BE2C (cell line): ENCODE measurements at regions not wholly inside any gene's neighbourhood (a gene's known extent, or its start where the extent isn't known, plus 50 kb on each side); places are given as distances from the start of the nearest gene placed in this dataset.
A peak's percentile ranks its signal among the peaks of the same experiment; 100 is the strongest.

Experiments used
- DNase-seq: peaks from one replicate; pipeline ENCODE4 v3.0.0-alpha.2; 2020
- H3K27me3 ChIP-seq: fragments of 250-450 bp; sonication (Bioruptor Pico); 2 replicates; pipeline ENCODE4 v1.5.1; 2020; ENCODE audit warnings: mild to moderate bottlenecking
- H3K36me3 ChIP-seq: fragments of 250-450 bp; sonication (Bioruptor Pico); 2 replicates; pipeline ENCODE4 v1.5.1; 2020; ENCODE audit warnings: mild to moderate bottlenecking
- H3K4me1 ChIP-seq: fragments of 250-450 bp; sonication (Bioruptor Pico); 2 replicates; pipeline ENCODE4 v1.5.1; 2020
- H3K4me3 ChIP-seq: 2 replicates; pipeline ENCODE4 v1.5.1; 2011; ENCODE audit warnings: low read depth, low read length
- H3K9me3 ChIP-seq: fragments of 250-450 bp; sonication (Bioruptor Pico); 2 replicates; pipeline ENCODE4 v1.5.1; 2020
- CTCF ChIP-seq: IDR thresholded peaks from 2 replicates; pipeline ENCODE4 v1.5.1; 2012; ENCODE audit warnings: mild to moderate bottlenecking, low read depth, low read length

GRCh38 chr9:95679874-95680273, 163.1 kb upstream of the PTCH1 start:
- no peak for TF ChIP-seq CTCF

GRCh38 chr9:95678759-95679158, 162.0 kb upstream of the PTCH1 start:
- H3K36me3 ChIP-seq, result no peaks in the 10 kb centered on the region
- no peak overlapping the region for H3K4me3 ChIP-seq
- no peaks in the 10 kb centered on the region for H3K4me1 ChIP-seq
- no peaks in the 10 kb centered on the region for H3K9me3 ChIP-seq
- no peaks in the 10 kb centered on the region for H3K27me3 ChIP-seq
- peak; percentile 49 for DNase-seq
- no peak for TF ChIP-seq CTCF

More at GRCh38 chr9:95679874-95680273, 163.1 kb upstream of the PTCH1 start:
- Histone ChIP-seq H3K4me1 (no peaks in the 10 kb centered on the region), H3K4me3 (no peak overlapping the region), H3K9me3 (no peaks in the 10 kb centered on the region), H3K27me3 (no peaks in the 10 kb centered on the region), H3K36me3 (no peaks in the 10 kb centered on the region)
- DNase-seq, result no peak

- H3K4me1 ChIP-seq, result peaks cover 4% of the 10 kb centered on the region
- no peaks in the 10 kb centered on the region for H3K9me3 ChIP-seq
- no peak for DNase-seq
- no peaks in the 10 kb centered on the region for H3K36me3 ChIP-seq
- H3K27me3 ChIP-seq, result no peaks in the 10 kb centered on the region
- no peak for TF ChIP-seq CTCF
- no peak overlapping the region for H3K4me3 ChIP-seq
Measured at GRCh38 chr9:95670122-95670521, 153.4 kb upstream of the PTCH1 start.

- H3K27me3 ChIP-seq, result no peaks in the 10 kb centered on the region
- TF ChIP-seq CTCF, result no peak
Measured at GRCh38 chr9:95669253-95669652, 152.5 kb upstream of the PTCH1 start.

GRCh38 chr9:95667789-95668188, 151.0 kb upstream of the PTCH1 start:
- no peak for DNase-seq
- Histone ChIP-seq H3K4me1 (peaks cover 4% of the 10 kb centered on the region), H3K27me3 (no peaks in the 10 kb centered on the region), H3K9me3 (no peaks in the 10 kb centered on the region), H3K4me3 (no peak overlapping the region), H3K36me3 (no peaks in the 10 kb centered on the region)
- no peak for TF ChIP-seq CTCF

More at GRCh38 chr9:95669253-95669652, 152.5 kb upstream of the PTCH1 start:
- Histone ChIP-seq H3K4me1 (peaks cover 4% of the 10 kb centered on the region), H3K36me3 (no peaks in the 10 kb centered on the region), H3K9me3 (no peaks in the 10 kb centered on the region), H3K4me3 (no peak overlapping the region)
- DNase-seq, result no peak

- DNase-seq, result no peak
- no peaks in the 10 kb centered on the region for H3K9me3 ChIP-seq
- H3K27me3 ChIP-seq, result no peaks in the 10 kb centered on the region
- no peak overlapping the region for H3K4me3 ChIP-seq
- H3K4me1 ChIP-seq, result peaks cover 4% of the 10 kb centered on the region
- no peak for TF ChIP-seq CTCF
- no peaks in the 10 kb centered on the region for H3K36me3 ChIP-seq
Measured at GRCh38 chr9:95666785-95667155, 150.0 kb upstream of the PTCH1 start.
